ENCODE measurements at regions not wholly inside any gene's neighbourhood (a gene's known extent, or its start where the extent isn't known, plus 50 kb on each side); places are given as distances from the start of the nearest gene placed in this dataset.

GRCh38 chr4:184282251-184282713 lies 64.6 kb upstream of the ENPP6 start:
- no TSS peak for BruUV-seq (replicated peaks)
- no peaks in the 10 kb centered on the region for H3K36me3 ChIP-seq (ENCODE audit: control insufficient read depth, insufficient read depth, low read length)
- no peaks in the 10 kb centered on the region for H3K79me2 ChIP-seq (ENCODE audit: control insufficient read depth, insufficient read depth, low read length)
- FAIRE-seq (no peak), DNase-seq (ENCODE audit: extremely low read depth in 1 of 4, low spot score in 3 of 4) (no peak), ATAC-seq (peak; percentile 69)
- intact Hi-C loops (cut with micrococcal nuclease) (no loop called here), in situ Hi-C loops (cut with MboI) (no loop called here)
- H3K9me1 ChIP-seq (ENCODE audit: control insufficient read depth, insufficient read depth, low read length): no peaks in the 10 kb centered on the region
- H3K4me3 ChIP-seq: no peak overlapping the region
- TF ChIP-seq, protein P1, sequence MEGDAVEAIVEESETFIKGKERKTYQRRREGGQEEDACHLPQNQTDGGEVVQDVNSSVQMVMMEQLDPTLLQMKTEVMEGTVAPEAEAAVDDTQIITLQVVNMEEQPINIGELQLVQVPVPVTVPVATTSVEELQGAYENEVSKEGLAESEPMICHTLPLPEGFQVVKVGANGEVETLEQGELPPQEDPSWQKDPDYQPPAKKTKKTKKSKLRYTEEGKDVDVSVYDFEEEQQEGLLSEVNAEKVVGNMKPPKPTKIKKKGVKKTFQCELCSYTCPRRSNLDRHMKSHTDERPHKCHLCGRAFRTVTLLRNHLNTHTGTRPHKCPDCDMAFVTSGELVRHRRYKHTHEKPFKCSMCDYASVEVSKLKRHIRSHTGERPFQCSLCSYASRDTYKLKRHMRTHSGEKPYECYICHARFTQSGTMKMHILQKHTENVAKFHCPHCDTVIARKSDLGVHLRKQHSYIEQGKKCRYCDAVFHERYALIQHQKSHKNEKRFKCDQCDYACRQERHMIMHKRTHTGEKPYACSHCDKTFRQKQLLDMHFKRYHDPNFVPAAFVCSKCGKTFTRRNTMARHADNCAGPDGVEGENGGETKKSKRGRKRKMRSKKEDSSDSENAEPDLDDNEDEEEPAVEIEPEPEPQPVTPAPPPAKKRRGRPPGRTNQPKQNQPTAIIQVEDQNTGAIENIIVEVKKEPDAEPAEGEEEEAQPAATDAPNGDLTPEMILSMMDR (IDR thresholded peaks at IDR 0.05 in 2 of 3, conservative IDR thresholded peaks at IDR 0.05 in 1 of 3; ENCODE audit: insufficient read depth in 2 of 3, low read depth in 1 of 3, low read length in 3 of 3): peak in 1 of 3 experiments; percentile 8; a peak in 1 of 6 replicates
- TF ChIP-seq, protein P2, sequence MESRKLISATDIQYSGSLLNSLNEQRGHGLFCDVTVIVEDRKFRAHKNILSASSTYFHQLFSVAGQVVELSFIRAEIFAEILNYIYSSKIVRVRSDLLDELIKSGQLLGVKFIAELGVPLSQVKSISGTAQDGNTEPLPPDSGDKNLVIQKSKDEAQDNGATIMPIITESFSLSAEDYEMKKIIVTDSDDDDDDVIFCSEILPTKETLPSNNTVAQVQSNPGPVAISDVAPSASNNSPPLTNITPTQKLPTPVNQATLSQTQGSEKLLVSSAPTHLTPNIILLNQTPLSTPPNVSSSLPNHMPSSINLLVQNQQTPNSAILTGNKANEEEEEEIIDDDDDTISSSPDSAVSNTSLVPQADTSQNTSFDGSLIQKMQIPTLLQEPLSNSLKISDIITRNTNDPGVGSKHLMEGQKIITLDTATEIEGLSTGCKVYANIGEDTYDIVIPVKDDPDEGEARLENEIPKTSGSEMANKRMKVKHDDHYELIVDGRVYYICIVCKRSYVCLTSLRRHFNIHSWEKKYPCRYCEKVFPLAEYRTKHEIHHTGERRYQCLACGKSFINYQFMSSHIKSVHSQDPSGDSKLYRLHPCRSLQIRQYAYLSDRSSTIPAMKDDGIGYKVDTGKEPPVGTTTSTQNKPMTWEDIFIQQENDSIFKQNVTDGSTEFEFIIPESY (CRISPR knock-in tag; IDR thresholded peaks at IDR 0.05): 0 out of 2 replicates have a peak, but pooled peaks have one; percentile 13
- TF ChIP-seq MXD1 (CRISPR knock-in tag; IDR thresholded peaks at IDR 0.05; ENCODE audit: borderline replicate concordance, poor library complexity, severe bottlenecking) (no peak), ESRRB (CRISPR knock-in tag; IDR thresholded peaks at IDR 0.05; ENCODE audit: borderline replicate concordance) (no peak), PTRF (tag; IDR thresholded peaks at IDR 0.05) (no peak), PML (IDR thresholded peaks at IDR 0.05; ENCODE audit: low read length) (no peak)
- TF ChIP-seq, protein P3, sequence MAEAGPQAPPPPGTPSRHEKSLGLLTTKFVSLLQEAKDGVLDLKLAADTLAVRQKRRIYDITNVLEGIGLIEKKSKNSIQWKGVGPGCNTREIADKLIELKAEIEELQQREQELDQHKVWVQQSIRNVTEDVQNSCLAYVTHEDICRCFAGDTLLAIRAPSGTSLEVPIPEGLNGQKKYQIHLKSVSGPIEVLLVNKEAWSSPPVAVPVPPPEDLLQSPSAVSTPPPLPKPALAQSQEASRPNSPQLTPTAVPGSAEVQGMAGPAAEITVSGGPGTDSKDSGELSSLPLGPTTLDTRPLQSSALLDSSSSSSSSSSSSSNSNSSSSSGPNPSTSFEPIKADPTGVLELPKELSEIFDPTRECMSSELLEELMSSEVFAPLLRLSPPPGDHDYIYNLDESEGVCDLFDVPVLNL (CRISPR knock-in tag; IDR thresholded peaks at IDR 0.05; ENCODE audit: low read depth): no peak
- no peaks in the 10 kb centered on the region for H3K27me3 ChIP-seq (ENCODE audit: control insufficient read depth in 2 of 2, insufficient read depth in 2 of 2, low read length in 2 of 2)
- POLR2A ChIA-PET: no interaction called here
- H3K9me3 ChIP-seq (replicated peaks; ENCODE audit: control insufficient read depth, insufficient read depth, low read depth, low read length): no peaks in the 10 kb centered on the region; the same call in 1 of the 2 replicates
- H3K27ac ChIP-seq (ENCODE audit: extremely low read depth, low read depth, low read length): no peak overlapping the region
- no peaks in the 10 kb centered on the region for H4K20me1 ChIP-seq (replicated peaks; ENCODE audit: control insufficient read depth, insufficient read depth, low read length)
- CTCF ChIA-PET (ENCODE audit: low intra/inter-chr PET ratio): no interaction called here
- H2AFZ ChIP-seq (ENCODE audit: low read depth, low read length): no peak overlapping the region
- no peak overlapping the region for H3K4me2 ChIP-seq (ENCODE audit: insufficient read depth, low read length)
- 54% methylated on average over 8 of the region's 8 CpGs for WGBS (ENCODE audit: insufficient coverage, low coverage, missing lambda C conversion rate)
- peaks cover 0 to 5% of the 10 kb centered on the region in 2 experiments; a peak in 1 of 5 replicates for H3K4me1 ChIP-seq (replicated peaks in 1 of 2; ENCODE audit: control insufficient read depth in 2 of 2, insufficient read depth in 2 of 2, low read length in 2 of 2)
- H3K9ac ChIP-seq (ENCODE audit: insufficient read depth in 1 of 2, low read depth in 2 of 2, low read length in 2 of 2): no peak overlapping the region

Measured in K562 (cell line).